Kidney epithelial cell (primary cell): ENCODE measurements at regions not wholly inside any gene's neighbourhood (a gene's known extent, or its start where the extent isn't known, plus 50 kb on each side); places are given as distances from the start of the nearest gene placed in this dataset.

Source experiments
- DNase-seq: peaks from one replicate; pipeline ENCODE4 v3.0.0-alpha.2; 2010; ENCODE audit warnings: low read depth
- H3K27me3 ChIP-seq: 2 replicates; pipeline ENCODE4 v1.6.0; 2011; ENCODE audit warnings: low read length; ENCODE audit not compliant: control insufficient read depth, insufficient read depth
- H3K36me3 ChIP-seq: 2 replicates; pipeline ENCODE4 v1.5.1; 2011; ENCODE audit warnings: low read length; ENCODE audit not compliant: control insufficient read depth, insufficient read depth
- H3K4me3 ChIP-seq: 2 replicates; pipeline ENCODE4 v1.5.1; 2011; ENCODE audit warnings: low read depth, mild to moderate bottlenecking, control low read depth, low read length
- CTCF ChIP-seq: IDR thresholded peaks from 2 replicates; pipeline ENCODE4 v1.5.1; 2011; ENCODE audit warnings: mild to moderate bottlenecking, moderate library complexity, low read length, control low read depth, inconsistent platforms; ENCODE audit not compliant: insufficient read depth, poor library complexity, severe bottlenecking

- TF ChIP-seq CTCF = no peak
- DNase-seq = no peak
- Histone ChIP-seq H3K36me3 (no peaks in the 10 kb centered on the region), H3K4me3 (no peak overlapping the region), H3K27me3 (no peaks in the 10 kb centered on the region)
These were observed 70.5 kb upstream of the ATP2B1 start for GRCh38 chr12:89779090-89779489.

GRCh38 chr12:89777733-89778379, 69.2 kb upstream of the ATP2B1 start:
- Histone ChIP-seq H3K4me3 (no peak overlapping the region), H3K36me3 (no peaks in the 10 kb centered on the region), H3K27me3 (no peaks in the 10 kb centered on the region)
- no peak for TF ChIP-seq CTCF
- DNase-seq = no peak

- no peak overlapping the region for H3K4me3 ChIP-seq
- no peaks in the 10 kb centered on the region for H3K27me3 ChIP-seq
- no peaks in the 10 kb centered on the region for H3K36me3 ChIP-seq
- no peak for DNase-seq
- TF ChIP-seq CTCF = no peak
These were observed 67.3 kb upstream of the ATP2B1 start for GRCh38 chr12:89775986-89776365.

GRCh38 chr12:89775063-89775985, 66.7 kb upstream of the ATP2B1 start:
- Histone ChIP-seq H3K36me3 (no peaks in the 10 kb centered on the region), H3K27me3 (no peaks in the 10 kb centered on the region), H3K4me3 (no peak overlapping the region)
- TF ChIP-seq CTCF = no peak
- DNase-seq = no peak

- DNase-seq = no peak
- no peak for TF ChIP-seq CTCF
- Histone ChIP-seq H3K4me3 (no peak overlapping the region), H3K27me3 (no peaks in the 10 kb centered on the region), H3K36me3 (no peaks in the 10 kb centered on the region)
These were observed 66.0 kb upstream of the ATP2B1 start for GRCh38 chr12:89774645-89775044.
